Activated naive CD4-positive, alpha-beta T cell treated with anti-CD3 and anti-CD28 coated beads, Interleukin-2, amount 50 U/mL, for 24 hours (primary cell): ENCODE measurements at regions not wholly inside any gene's neighbourhood (a gene's known extent, or its start where the extent isn't known, plus 50 kb on each side); places are given as distances from the start of the nearest gene placed in this dataset.
"Not testable (repeated sequence)": the region's sequence is repeated elsewhere in the genome, so short reads cannot be mapped to it uniquely, and the experiment has no call there.

Experiments used
- H3K27ac Mint-ChIP-seq: one replicate; pipeline ENCODE4 v1.8.0; 2021; ENCODE audit warnings: mild to moderate bottlenecking, mixed read lengths
- H3K27me3 Mint-ChIP-seq: one replicate; pipeline ENCODE4 v1.8.0; 2021; ENCODE audit warnings: mixed read lengths
- H3K36me3 Mint-ChIP-seq: one replicate; pipeline ENCODE4 v1.8.0; 2021; ENCODE audit warnings: mixed read lengths
- H3K4me1 Mint-ChIP-seq: one replicate; pipeline ENCODE4 v1.8.0; 2021; ENCODE audit warnings: mixed read lengths
- H3K4me3 Mint-ChIP-seq: one replicate; pipeline ENCODE4 v1.8.0; 2021; ENCODE audit warnings: mild to moderate bottlenecking, mixed read lengths
- H3K9me3 Mint-ChIP-seq: one replicate; pipeline ENCODE4 v1.8.0; 2021; ENCODE audit warnings: mixed read lengths

DNA sequence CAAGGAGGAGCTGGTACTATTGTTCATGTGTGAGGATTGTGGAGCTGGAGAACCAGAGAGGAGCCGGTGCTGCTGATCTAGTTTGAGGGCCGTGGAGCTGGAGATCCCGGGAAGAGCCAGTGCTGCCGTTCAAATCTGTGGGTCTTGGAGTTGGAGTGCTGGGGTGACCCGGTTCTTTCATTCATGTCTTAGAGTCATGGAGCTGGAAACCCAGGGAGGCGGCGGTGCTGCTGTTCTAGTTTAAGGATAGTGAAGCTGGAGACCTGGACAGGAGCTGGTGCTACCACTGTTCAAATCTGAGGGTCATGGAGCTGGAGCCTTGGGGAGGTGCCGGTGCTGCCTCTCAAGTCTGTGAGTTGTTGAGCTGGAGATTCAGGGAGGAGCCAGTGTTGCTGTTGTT, 88.5 kb upstream of the ZNF479 start:
- no peaks in the 10 kb centered on the region for H3K27me3 Mint-ChIP-seq
- H3K27ac Mint-ChIP-seq, result no peak overlapping the region
- H3K4me1 Mint-ChIP-seq, result no peaks in the 10 kb centered on the region
- H3K9me3 Mint-ChIP-seq, result peaks cover 63% of the 10 kb centered on the region
- no peak overlapping the region for H3K4me3 Mint-ChIP-seq
- peaks cover 4% of the 10 kb centered on the region for H3K36me3 Mint-ChIP-seq

- H3K27me3 Mint-ChIP-seq, result no peaks in the 10 kb centered on the region
- H3K36me3 Mint-ChIP-seq, result peaks cover 2% of the 10 kb centered on the region
- H3K9me3 Mint-ChIP-seq, result peaks cover 25% of the 10 kb centered on the region
- no peaks in the 10 kb centered on the region for H3K4me1 Mint-ChIP-seq
- H3K27ac Mint-ChIP-seq, result no peak overlapping the region
- no peak overlapping the region for H3K4me3 Mint-ChIP-seq
These were observed 93.4 kb upstream of the ZNF479 start for GRCh38 chr7:57225666-57226065.

- not testable (repeated sequence) for H3K36me3 Mint-ChIP-seq, H3K27me3 Mint-ChIP-seq, H3K4me3 Mint-ChIP-seq, H3K4me1 Mint-ChIP-seq, H3K27ac Mint-ChIP-seq
- peaks cover 32% of the 10 kb centered on the region for H3K9me3 Mint-ChIP-seq
These were observed 109.0 kb upstream of the ZNF479 start for GRCh38 chr7:57241236-57241635.

DNA sequence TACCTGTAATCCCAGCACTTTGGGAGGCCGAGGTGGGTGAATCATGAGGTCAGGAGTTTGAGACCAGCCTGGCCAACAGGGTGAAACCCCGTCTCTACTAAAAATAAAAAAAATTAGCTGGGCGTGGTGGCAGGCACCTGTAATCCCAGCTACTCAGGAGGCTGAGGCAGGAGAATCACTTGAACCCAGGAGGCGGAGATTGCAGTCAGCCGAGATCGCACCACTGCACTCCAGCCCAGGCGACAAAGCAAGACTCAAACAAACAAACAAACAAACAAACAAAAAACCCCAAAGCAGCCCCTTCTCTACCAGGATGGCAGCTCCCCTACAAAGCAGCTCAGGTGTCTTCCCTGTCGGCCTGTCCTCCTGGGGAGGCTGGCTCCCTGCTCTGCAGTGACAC, 111.3 kb upstream of the ZNF479 start:
- not testable (repeated sequence) for H3K36me3 Mint-ChIP-seq, H3K4me3 Mint-ChIP-seq, H3K27me3 Mint-ChIP-seq, H3K27ac Mint-ChIP-seq, H3K4me1 Mint-ChIP-seq
- H3K9me3 Mint-ChIP-seq, result peaks cover 30% of the 10 kb centered on the region

DNA sequence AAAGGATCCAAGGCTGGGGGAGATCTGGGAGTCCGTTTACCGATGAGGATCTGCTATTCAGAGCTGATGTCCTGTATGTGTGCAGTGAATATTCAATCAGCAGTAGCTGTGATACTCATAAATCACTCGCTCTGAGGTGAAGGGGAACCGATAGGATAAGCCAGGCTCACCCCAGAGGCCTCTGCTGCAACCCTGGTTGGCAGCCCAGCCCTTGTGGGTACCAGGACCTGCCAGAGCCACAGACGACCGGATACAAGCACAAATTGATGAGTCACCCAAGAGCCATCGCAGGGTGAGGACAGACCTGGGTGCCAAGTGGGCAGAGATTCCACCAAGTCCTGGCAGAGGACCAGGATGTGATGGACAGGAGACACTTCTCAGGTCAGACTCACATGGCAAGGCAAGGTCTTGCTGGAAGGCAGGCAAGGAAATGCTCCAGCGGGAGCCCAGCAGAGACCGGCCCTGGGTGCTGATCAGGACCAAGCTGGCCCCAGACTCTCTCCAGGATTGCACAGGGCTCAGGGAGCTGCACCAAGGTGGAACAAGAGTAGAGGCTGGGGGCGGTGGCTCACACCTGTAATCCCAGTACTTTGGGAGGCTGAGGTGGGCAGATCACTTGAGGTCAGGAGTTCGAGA, 112.2 kb upstream of the ZNF479 start:
- peaks cover 32% of the 10 kb centered on the region for H3K9me3 Mint-ChIP-seq

GRCh38 chr7:57245206-57245605, 113.0 kb upstream of the ZNF479 start:
- Mint-ChIP-seq H3K27me3 (no peaks in the 10 kb centered on the region), H3K36me3 (peaks cover 5% of the 10 kb centered on the region), H3K27ac (no peak overlapping the region), H3K4me1 (no peaks in the 10 kb centered on the region), H3K4me3 (no peak overlapping the region), H3K9me3 (peaks cover 32% of the 10 kb centered on the region)

More for the DNA sequence above, 112.2 kb upstream of the ZNF479 start:
- not testable (repeated sequence) for H3K27me3 Mint-ChIP-seq, H3K4me3 Mint-ChIP-seq, H3K27ac Mint-ChIP-seq, H3K36me3 Mint-ChIP-seq, H3K4me1 Mint-ChIP-seq

DNA sequence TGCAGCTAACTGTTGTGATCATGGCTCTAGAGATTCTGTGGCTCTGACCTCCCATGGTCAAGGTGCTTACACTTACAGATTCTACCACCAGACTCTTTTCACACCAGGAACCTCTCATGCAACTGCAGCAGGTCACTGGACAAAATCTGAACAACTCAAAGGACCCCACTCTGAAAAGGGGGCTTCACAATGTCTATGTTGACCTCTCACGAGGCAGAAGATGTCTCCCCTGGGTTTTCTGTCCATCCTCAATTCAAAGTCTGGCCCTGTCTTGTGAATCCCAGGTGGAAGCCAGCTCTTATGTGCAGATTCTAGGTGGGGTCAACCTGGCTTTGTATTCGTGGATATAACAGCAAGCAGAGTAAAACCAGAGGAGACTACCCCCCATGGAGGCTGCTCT, 118.6 kb upstream of the ZNF479 start:
- H3K9me3 Mint-ChIP-seq, result peaks cover 12% of the 10 kb centered on the region

DNA sequence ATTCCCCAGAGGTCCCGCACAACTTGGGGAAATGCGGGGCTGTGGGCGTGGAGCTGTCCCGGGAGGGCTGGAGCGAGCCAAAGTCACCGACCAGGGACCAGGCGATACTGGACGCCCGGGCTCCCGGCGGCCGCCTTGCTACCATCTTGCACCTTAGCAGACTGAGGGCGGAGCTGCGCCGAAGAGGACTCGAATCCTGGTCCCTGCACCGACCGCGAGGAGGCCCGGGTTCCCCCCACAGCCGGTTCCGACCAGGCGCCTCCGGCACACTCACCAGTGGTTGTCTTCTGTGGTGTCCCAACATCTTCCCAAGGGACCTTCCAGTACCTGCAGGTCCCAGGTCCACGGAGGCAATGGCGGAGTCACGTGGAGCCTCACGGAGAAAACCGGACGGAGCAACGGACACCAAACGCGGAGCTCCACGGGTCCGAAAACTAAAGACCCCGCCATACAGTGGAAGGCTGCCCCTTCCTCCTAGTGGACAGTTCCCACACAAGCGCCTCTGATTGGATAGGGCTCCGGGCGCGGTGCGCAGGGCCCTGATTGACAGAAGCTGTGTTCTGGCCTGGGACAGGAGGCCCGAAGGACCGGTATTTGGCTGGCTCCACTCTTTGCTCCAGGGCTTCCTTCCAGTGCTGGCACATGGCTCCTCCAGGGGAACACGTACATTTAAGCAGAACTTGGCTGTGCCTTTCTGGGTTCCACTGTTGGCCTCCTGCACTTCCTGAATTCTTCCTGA, 124.6 kb upstream of the ZNF479 start:
- Mint-ChIP-seq H3K4me3 (no peak overlapping the region), H3K9me3 (no peaks in the 10 kb centered on the region), H3K27me3 (no peaks in the 10 kb centered on the region), H3K4me1 (no peaks in the 10 kb centered on the region), H3K36me3 (no peaks in the 10 kb centered on the region), H3K27ac (no peak overlapping the region)

More for the DNA sequence above, 118.6 kb upstream of the ZNF479 start:
- no peaks in the 10 kb centered on the region for H3K4me1 Mint-ChIP-seq
- no peaks in the 10 kb centered on the region for H3K27me3 Mint-ChIP-seq
- H3K27ac Mint-ChIP-seq, result no peak overlapping the region
- H3K4me3 Mint-ChIP-seq, result no peak overlapping the region
- peaks cover 1% of the 10 kb centered on the region for H3K36me3 Mint-ChIP-seq

DNA sequence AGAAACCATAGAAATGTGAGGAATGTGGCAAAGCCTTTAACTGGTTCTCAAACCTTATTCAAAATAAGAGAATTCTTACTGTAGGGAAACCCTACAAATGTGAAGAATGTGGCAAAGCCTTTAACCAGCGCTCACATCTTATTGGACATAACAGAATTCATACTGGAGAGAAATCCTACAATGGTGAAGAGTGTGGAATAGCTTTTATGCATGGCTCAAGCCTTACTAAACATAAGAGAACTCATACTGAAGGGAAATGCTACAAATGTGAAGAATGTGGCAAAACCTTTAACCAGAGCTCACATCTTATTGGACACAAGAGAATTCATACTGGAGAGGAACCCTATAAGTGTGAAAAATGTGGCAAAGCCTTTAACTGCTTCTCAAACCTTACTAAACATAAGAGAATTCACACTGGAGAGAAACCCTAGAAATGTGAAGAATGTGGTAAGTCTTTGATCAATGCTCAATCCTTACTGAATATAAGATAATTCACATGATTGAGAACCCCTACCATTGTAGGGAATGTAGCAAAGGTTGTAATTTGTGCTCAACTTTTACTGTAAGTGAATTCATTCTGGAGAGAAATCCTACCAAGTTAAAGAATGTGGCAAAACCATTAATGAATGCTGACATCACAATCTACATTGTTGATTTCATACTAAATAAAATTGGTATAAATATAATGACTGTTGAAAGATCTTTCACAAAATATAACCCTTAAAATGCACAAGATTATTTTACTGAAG, 142.5 kb upstream of the ZNF479 start:
- H3K36me3 Mint-ChIP-seq, result peaks cover 10% of the 10 kb centered on the region
- H3K4me1 Mint-ChIP-seq, result no peaks in the 10 kb centered on the region
- H3K27me3 Mint-ChIP-seq, result no peaks in the 10 kb centered on the region
- H3K27ac Mint-ChIP-seq, result no peak overlapping the region
- H3K9me3 Mint-ChIP-seq, result peaks cover 21% of the 10 kb centered on the region
- H3K4me3 Mint-ChIP-seq, result no peak overlapping the region

DNA sequence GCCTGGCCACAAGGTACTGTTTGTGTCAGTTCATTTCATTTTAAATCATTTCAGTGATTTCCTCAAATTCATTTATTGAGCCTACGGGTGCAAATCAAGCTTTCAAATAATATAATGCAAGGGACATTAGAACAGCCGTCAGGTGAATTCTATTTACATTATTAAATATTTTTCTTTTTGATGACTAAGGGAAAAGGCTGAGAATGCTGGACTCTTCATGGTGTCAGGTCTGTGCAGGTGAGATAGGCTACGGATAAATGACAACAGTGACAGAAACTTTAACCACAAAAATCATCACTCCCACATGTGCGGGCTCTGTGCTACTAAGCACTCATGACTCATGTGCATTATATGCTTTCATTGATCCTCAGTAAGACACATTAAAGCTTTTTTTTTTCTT, 149.2 kb upstream of the ZNF716 start:
- Mint-ChIP-seq H3K36me3 (peaks cover 2% of the 10 kb centered on the region), H3K27ac (no peak overlapping the region), H3K9me3 (peaks cover 5% of the 10 kb centered on the region), H3K4me1 (no peaks in the 10 kb centered on the region), H3K4me3 (no peak overlapping the region), H3K27me3 (no peaks in the 10 kb centered on the region)

DNA sequence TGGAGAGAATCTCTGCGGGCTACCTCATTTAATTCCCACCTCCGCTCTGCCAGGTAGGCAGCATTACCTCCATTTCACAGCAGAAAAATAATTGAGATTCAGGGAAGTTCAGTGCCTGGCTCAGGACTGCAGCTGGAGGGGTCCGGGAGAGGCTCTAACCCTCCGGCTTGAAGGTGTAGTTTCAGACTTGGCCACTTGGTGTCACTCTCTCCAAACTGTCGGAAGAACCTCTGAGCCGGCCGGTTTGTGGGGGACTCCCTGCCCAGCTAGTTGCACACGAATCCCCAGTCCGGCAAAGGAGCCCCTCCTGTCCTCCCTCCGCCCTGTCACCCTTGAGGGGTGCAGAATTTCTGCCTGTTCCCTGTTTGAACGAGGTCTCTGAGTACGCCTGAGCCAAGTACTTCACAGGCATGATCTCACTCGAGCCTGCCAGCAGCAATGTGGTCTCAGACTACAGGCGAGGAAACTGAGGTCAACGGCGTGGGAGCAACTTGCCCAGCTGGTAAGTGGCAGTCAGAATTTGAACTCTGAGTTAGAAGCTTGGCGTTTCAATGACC, 144.7 kb upstream of the ZNF716 start:
- peaks cover 4% of the 10 kb centered on the region for H3K9me3 Mint-ChIP-seq
- no peak overlapping the region for H3K27ac Mint-ChIP-seq
- H3K27me3 Mint-ChIP-seq, result no peaks in the 10 kb centered on the region
- no peaks in the 10 kb centered on the region for H3K4me1 Mint-ChIP-seq
- H3K4me3 Mint-ChIP-seq, result no peak overlapping the region
- H3K36me3 Mint-ChIP-seq, result peaks cover 2% of the 10 kb centered on the region

- no peak overlapping the region for H3K4me3 Mint-ChIP-seq
- H3K4me1 Mint-ChIP-seq, result no peaks in the 10 kb centered on the region
- no peaks in the 10 kb centered on the region for H3K27me3 Mint-ChIP-seq
- H3K36me3 Mint-ChIP-seq, result no peaks in the 10 kb centered on the region
- peaks cover 4% of the 10 kb centered on the region for H3K9me3 Mint-ChIP-seq
- no peak overlapping the region for H3K27ac Mint-ChIP-seq
These were observed 141.2 kb upstream of the ZNF716 start for GRCh38 chr7:57308631-57309408.

DNA sequence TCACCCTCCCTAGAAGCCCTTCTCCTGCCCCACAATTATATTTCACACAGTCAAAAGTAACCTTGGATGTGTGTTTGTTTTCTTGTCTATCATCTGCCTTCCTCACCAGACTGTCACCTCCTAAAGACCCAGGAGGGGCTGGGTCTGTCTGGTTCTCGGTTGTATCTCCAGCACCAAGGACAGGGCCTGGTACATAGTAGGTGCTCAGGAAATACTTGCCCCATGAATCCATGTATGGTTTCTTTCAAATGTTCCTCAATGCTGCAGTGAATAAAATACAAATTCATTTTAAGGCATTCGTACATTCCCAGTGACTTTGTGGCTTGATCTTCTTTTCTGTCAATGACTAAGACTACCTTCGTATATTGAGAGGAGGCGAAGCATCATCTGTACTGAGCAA, 122.9 kb upstream of the ZNF716 start:
- Mint-ChIP-seq H3K4me1 (no peaks in the 10 kb centered on the region), H3K27me3 (no peaks in the 10 kb centered on the region), H3K4me3 (no peak overlapping the region), H3K36me3 (peaks cover 2% of the 10 kb centered on the region), H3K9me3 (peaks cover 19% of the 10 kb centered on the region), H3K27ac (no peak overlapping the region)

GRCh38 chr7:57328457-57328856, 121.5 kb upstream of the ZNF716 start:
- H3K9me3 Mint-ChIP-seq, result peaks cover 19% of the 10 kb centered on the region
- peaks cover 2% of the 10 kb centered on the region for H3K36me3 Mint-ChIP-seq
- H3K4me3 Mint-ChIP-seq, result no peak overlapping the region
- no peak overlapping the region for H3K27ac Mint-ChIP-seq
- H3K4me1 Mint-ChIP-seq, result no peaks in the 10 kb centered on the region
- H3K27me3 Mint-ChIP-seq, result no peaks in the 10 kb centered on the region

- H3K4me1 Mint-ChIP-seq, result no peaks in the 10 kb centered on the region
- H3K36me3 Mint-ChIP-seq, result peaks cover 2% of the 10 kb centered on the region
- H3K9me3 Mint-ChIP-seq, result peaks cover 19% of the 10 kb centered on the region
- no peaks in the 10 kb centered on the region for H3K27me3 Mint-ChIP-seq
- no peak overlapping the region for H3K4me3 Mint-ChIP-seq
- no peak overlapping the region for H3K27ac Mint-ChIP-seq
These were observed 121.0 kb upstream of the ZNF716 start for GRCh38 chr7:57328963-57329362.
